Anterior cingulate cortex (tissue), 58 donors: ENCODE measurements at regions not wholly inside any gene's neighbourhood (a gene's known extent, or its start where the extent isn't known, plus 50 kb on each side); places are given as distances from the start of the nearest gene placed in this dataset.
A peak's percentile ranks its signal among the peaks of the same experiment; 100 is the strongest.
"Not testable (repeated sequence)": the region's sequence is repeated elsewhere in the genome, so short reads cannot be mapped to it uniquely, and the experiment has no call there.

ENCODE experiments used
- DNase-seq, 58 donors: peaks; one replicate each; lab custom pipeline; 2025; lab: John Stamatoyannopoulos, UW

GRCh38 chr18:73381016-73381698 is 513.4 kb upstream of the NETO1 start:
- no peak for DNase-seq

GRCh38 chr18:73366713-73367112 is 498.9 kb upstream of the NETO1 start:
- DNase-seq = peak in 2 of 58 donors; percentile 5 to 26

GRCh38 chr18:73365018-73365417 is 497.2 kb upstream of the NETO1 start:
- DNase-seq = no peak

GRCh38 chr18:73355121-73355520 is 487.3 kb upstream of the NETO1 start:
- no peak for DNase-seq

- no peak for DNase-seq
Observed at GRCh38 chr18:73352546-73352945, 484.8 kb upstream of the NETO1 start.

- no peak for DNase-seq
Observed at GRCh38 chr18:73340135-73340977, 472.6 kb upstream of the NETO1 start.

GRCh38 chr18:73331212-73331772 is 463.5 kb upstream of the NETO1 start:
- no peak for DNase-seq

GRCh38 chr18:73330106-73330505 is 462.3 kb upstream of the NETO1 start:
- not testable (repeated sequence) for DNase-seq

- not testable (repeated sequence) for DNase-seq
Observed at GRCh38 chr18:73324187-73324831, 456.5 kb upstream of the NETO1 start.

- peak in 1 of 58 donors; percentile 1 for DNase-seq
Observed at GRCh38 chr18:73318739-73319479, 451.1 kb upstream of the NETO1 start.

GRCh38 chr18:73316513-73316912 is 448.7 kb upstream of the NETO1 start:
- DNase-seq = no peak

- no peak for DNase-seq
Observed at GRCh38 chr18:73315381-73315780, 447.6 kb upstream of the NETO1 start.

- DNase-seq = no peak
Observed at GRCh38 chr18:73313476-73313875, 445.7 kb upstream of the NETO1 start.

- DNase-seq = no peak
Observed at GRCh38 chr18:73296686-73297085, 428.9 kb upstream of the NETO1 start.

- no peak for DNase-seq
Observed at GRCh38 chr18:73292156-73292555, 424.4 kb upstream of the NETO1 start.

GRCh38 chr18:73288813-73289212 is 421.0 kb upstream of the NETO1 start:
- DNase-seq = no peak

- DNase-seq = no peak
Observed at GRCh38 chr18:73286584-73286983, 418.8 kb upstream of the NETO1 start.

- DNase-seq = no peak
Observed at GRCh38 chr18:73283788-73284187, 416.0 kb upstream of the NETO1 start.

- DNase-seq = no peak
Observed at GRCh38 chr18:73283032-73283431, 415.2 kb upstream of the NETO1 start.

- peak in 5 of 58 donors; percentile 1 to 5 (median 4) for DNase-seq
Observed at GRCh38 chr18:73279498-73279897, 411.7 kb upstream of the NETO1 start.
